HL-60 (cell line): ENCODE measurements at regions not wholly inside any gene's neighbourhood (a gene's known extent, or its start where the extent isn't known, plus 50 kb on each side); places are given as distances from the start of the nearest gene placed in this dataset.
A peak's percentile ranks its signal among the peaks of the same experiment; 100 is the strongest.

Source experiments
- CTCF ChIP-seq: IDR thresholded peaks from one replicate; pipeline ENCODE4 v1.5.1; 2011; ENCODE audit warnings: low read length, control low read depth, inconsistent platforms; ENCODE audit not compliant: insufficient read depth
- POLR2AphosphoS5 ChIP-seq: IDR thresholded peaks from 2 replicates; pipeline ENCODE4 v1.6.1; 2012; ENCODE audit warnings: low read depth
- REST ChIP-seq: IDR thresholded peaks from 2 replicates; pipeline ENCODE4 v1.6.1; 2012; ENCODE audit warnings: low read depth; ENCODE audit not compliant: insufficient replicate concordance
- SPI1 ChIP-seq: IDR thresholded peaks from 2 replicates; pipeline ENCODE4 v1.6.1; 2012; ENCODE audit warnings: low read depth, mild to moderate bottlenecking, borderline replicate concordance

DNA sequence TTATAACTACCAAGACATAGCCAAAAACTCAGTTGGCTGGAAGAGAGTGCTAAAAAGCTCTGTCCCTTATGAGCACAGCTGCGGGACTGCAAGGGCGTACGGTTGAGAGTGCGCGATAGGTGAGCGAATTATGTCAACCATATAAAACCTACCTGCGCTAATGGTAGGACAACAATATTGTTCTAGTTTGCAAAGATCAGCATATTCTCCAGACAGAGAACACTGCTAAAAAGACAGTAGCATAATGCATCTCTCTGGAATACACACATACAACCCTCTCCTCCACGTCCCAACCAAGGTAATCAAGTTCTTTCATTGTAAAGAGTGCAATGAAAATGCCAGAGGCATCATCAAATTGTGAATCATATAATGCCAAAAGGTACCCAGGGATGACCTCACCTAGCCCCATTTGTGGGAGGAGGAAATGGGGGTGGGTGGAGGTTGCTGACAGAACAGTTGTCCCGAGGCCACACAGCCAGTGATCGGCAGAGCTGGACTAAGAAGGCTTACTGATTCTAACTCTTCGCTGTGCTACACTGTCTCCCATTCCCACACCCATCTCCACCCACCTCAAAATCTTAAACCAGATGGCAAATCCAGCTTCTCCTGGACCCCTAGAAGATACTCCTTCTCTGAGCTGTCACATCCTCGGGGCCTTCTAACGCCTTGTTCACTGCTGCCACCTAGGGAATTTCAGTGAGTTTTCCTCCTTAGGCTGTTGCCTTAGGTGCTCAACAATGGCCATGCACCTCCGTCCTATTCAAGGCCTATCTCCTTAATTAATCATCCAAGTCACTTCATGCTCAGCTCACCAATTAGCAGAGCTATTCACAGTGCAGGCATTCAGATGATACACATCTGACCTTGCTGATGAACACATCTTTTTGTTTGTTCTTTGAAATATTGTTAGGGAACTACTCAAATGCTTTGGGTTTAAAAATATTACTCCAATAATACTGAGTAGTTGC, 60.7 kb downstream of the RPL22L1 start:
- TF ChIP-seq CTCF (peak; percentile 17), SPI1 (no peak), POLR2AphosphoS5 (no peak), REST (no peak)
